ENCODE measurements at regions not wholly inside any gene's neighbourhood (a gene's known extent, or its start where the extent isn't known, plus 50 kb on each side); places are given as distances from the start of the nearest gene placed in this dataset.

- no peak overlapping the region for H4K5ac ChIP-seq (ENCODE audit: insufficient read length, low read depth, low read length)
- H3K9me3 ChIP-seq (ENCODE audit: control insufficient read depth, low read depth, low read length) = no peaks in the 10 kb centered on the region
- no peaks in the 10 kb centered on the region for H3K79me2 ChIP-seq (ENCODE audit: insufficient read depth, low read length)
- no peak overlapping the region for H2BK12ac ChIP-seq (ENCODE audit: insufficient read length, low read depth, low read length)
- no peak overlapping the region for H4K91ac ChIP-seq (ENCODE audit: insufficient read length, low read depth, low read length)
- H3K27ac ChIP-seq (ENCODE audit: insufficient read length, low read depth, low read length) = no peak overlapping the region
- no peak overlapping the region for H3T11ph ChIP-seq (ENCODE audit: low read length)
- no peak overlapping the region for H3K23ac ChIP-seq (ENCODE audit: insufficient read length, low read depth, low read length)
- H3K18ac ChIP-seq (ENCODE audit: insufficient read length, low read depth, low read length) = no peak overlapping the region
- peaks cover 4% of the 10 kb centered on the region; the same call in 1 of the 2 replicates for H3K4me1 ChIP-seq (ENCODE audit: insufficient read depth, low read length)
- TF ChIP-seq, protein P1, sequence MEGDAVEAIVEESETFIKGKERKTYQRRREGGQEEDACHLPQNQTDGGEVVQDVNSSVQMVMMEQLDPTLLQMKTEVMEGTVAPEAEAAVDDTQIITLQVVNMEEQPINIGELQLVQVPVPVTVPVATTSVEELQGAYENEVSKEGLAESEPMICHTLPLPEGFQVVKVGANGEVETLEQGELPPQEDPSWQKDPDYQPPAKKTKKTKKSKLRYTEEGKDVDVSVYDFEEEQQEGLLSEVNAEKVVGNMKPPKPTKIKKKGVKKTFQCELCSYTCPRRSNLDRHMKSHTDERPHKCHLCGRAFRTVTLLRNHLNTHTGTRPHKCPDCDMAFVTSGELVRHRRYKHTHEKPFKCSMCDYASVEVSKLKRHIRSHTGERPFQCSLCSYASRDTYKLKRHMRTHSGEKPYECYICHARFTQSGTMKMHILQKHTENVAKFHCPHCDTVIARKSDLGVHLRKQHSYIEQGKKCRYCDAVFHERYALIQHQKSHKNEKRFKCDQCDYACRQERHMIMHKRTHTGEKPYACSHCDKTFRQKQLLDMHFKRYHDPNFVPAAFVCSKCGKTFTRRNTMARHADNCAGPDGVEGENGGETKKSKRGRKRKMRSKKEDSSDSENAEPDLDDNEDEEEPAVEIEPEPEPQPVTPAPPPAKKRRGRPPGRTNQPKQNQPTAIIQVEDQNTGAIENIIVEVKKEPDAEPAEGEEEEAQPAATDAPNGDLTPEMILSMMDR (conservative IDR thresholded peaks at IDR 0.05) = no peak
- Mint-ChIP-seq H3K27ac (no peak overlapping the region), H3K4me1 (peaks cover 34 to 39% of the 10 kb centered on the region in 2 experiments), H3K9me3 (peaks cover 0 to 2% of the 10 kb centered on the region in 2 experiments; a peak in 2 of 5 replicates), H3K36me3 (ENCODE audit: insufficient read depth in 1 of 3, low read depth in 3 of 3) (no peaks in the 10 kb centered on the region; a peak in 2 of 7 replicates), H3K4me3 (no peak overlapping the region; a peak in 1 of 5 replicates), H3K27me3 (ENCODE audit: low read depth) (peaks cover 88% of the 10 kb centered on the region)
- peaks cover 25% of the 10 kb centered on the region for H3K27me3 ChIP-seq (ENCODE audit: insufficient read depth, low read length)
- no peak overlapping the region for H2AFZ ChIP-seq (ENCODE audit: low read length)
- no peak overlapping the region for H3K9ac ChIP-seq (ENCODE audit: extremely low read depth, insufficient read length, low read length)
- H2BK120ac ChIP-seq (ENCODE audit: low read depth, low read length, poor library complexity, severe bottlenecking) = no peak overlapping the region
- H2BK15ac ChIP-seq (ENCODE audit: low read depth, low read length) = no peak overlapping the region
- H3K4ac ChIP-seq (ENCODE audit: low read depth, low read length) = no peak overlapping the region
- H3K14ac ChIP-seq (ENCODE audit: insufficient read depth, low read length) = no peak overlapping the region
- H3K56ac ChIP-seq (ENCODE audit: insufficient read length, low read depth, low read length) = no peak overlapping the region
- no peak overlapping the region for H2BK5ac ChIP-seq (ENCODE audit: insufficient read length, low read length)
- H2BK20ac ChIP-seq (ENCODE audit: low read depth, low read length, poor library complexity, severe bottlenecking) = no peak overlapping the region
- no peak for DNase-seq
- H3K79me1 ChIP-seq (ENCODE audit: insufficient read depth, low read depth, low read length, poor library complexity, severe bottlenecking) = no peaks in the 10 kb centered on the region
- H4K20me1 ChIP-seq (ENCODE audit: control insufficient read depth, insufficient read depth, insufficient read length) = no peaks in the 10 kb centered on the region
- H2AK5ac ChIP-seq (ENCODE audit: insufficient read length, low read length) = no peak overlapping the region
- WGBS (ENCODE audit: extremely low coverage, insufficient read length, low lambda C conversion rate) = no CpG with 5 or more reads among the region's 4 CpGs
- no peaks in the 10 kb centered on the region for H3K23me2 ChIP-seq (ENCODE audit: insufficient read length, low read depth, low read length, poor library complexity, severe bottlenecking)
- no peak overlapping the region for H4K8ac ChIP-seq (replicated peaks; ENCODE audit: insufficient read length, low read depth, low read length)
- H3K4me2 ChIP-seq (ENCODE audit: insufficient read depth, insufficient read length, low read length) = no peak overlapping the region
These were observed 55.7 kb upstream of the ITPRID1 start for GRCh38 chr7:31458203-31458602.
